H1 (cell line): ENCODE measurements at regions not wholly inside any gene's neighbourhood (a gene's known extent, or its start where the extent isn't known, plus 50 kb on each side); places are given as distances from the start of the nearest gene placed in this dataset.

Source experiments
- CTCF ChIA-PET: fragments of 300-600 bp; sonication (Branson Sonifier 250); formaldehyde crosslinking; loops from one replicate; lab custom pipeline; 2021; ENCODE audit not compliant: partially characterized antibody; lab: Charles Lee
- POLR2A ChIA-PET: fragments of 300-600 bp; sonication (Branson Sonifier 250); formaldehyde crosslinking; loops from one replicate; lab custom pipeline; 2021; ENCODE audit warnings: inconsistent platforms; ENCODE audit not compliant: partially characterized antibody; lab: Charles Lee
- DNase-seq, 2 experiments: peaks; one replicate each; pipeline versions ENCODE4 v3.0.0 to v3.0.0-alpha.2; 2010 to 2022; ENCODE audit warnings: low spot score in 2 of 2, low read depth in 1 of 2, mixed read lengths in 1 of 2
- FAIRE-seq: peaks from 2 replicates; lab custom pipeline; 2011; peaks lifted over from hg19 to GRCh38; lab: Jason Lieb, UNC
- H2AFZ ChIP-seq: 2 replicates; pipeline ENCODE4 v1.8.1; 2012; ENCODE audit warnings: low read length, inconsistent platforms
- H2AK5ac ChIP-seq: 2 replicates; pipeline ENCODE4 v1.6.1; 2013; ENCODE audit warnings: low read depth, low read length
- H2BK120ac ChIP-seq: replicated peaks from 2 replicates; pipeline ENCODE3; 2013; ENCODE audit warnings: low read depth, low read length, inconsistent platforms
- H2BK12ac ChIP-seq: 2 replicates; pipeline ENCODE4 v1.6.1; 2013; ENCODE audit warnings: low read depth, low read length
- H2BK15ac ChIP-seq: 2 replicates; pipeline ENCODE4 v1.6.1; 2013; ENCODE audit warnings: low read length
- H2BK20ac ChIP-seq: 2 replicates; pipeline ENCODE4 v1.6.1; 2013; ENCODE audit warnings: low read length
- H2BK5ac ChIP-seq: 2 replicates; pipeline ENCODE4 v1.6.1; 2013; ENCODE audit warnings: low read depth, low read length
- H3K14ac ChIP-seq: 2 replicates; pipeline ENCODE4 v1.6.1; 2013; ENCODE audit warnings: inconsistent platforms; ENCODE audit not compliant: insufficient read length
- H3K18ac ChIP-seq: 2 replicates; pipeline ENCODE4 v1.6.1; 2013; ENCODE audit warnings: low read length; ENCODE audit errors: extremely low read depth
- H3K23ac ChIP-seq: 2 replicates; pipeline ENCODE4 v1.6.1; 2013; ENCODE audit warnings: inconsistent platforms; ENCODE audit not compliant: insufficient read length
- H3K23me2 ChIP-seq: 2 replicates; pipeline ENCODE4 v1.6.1; 2013; ENCODE audit warnings: low read depth, low read length
- H3K27ac ChIP-seq: 2 replicates; pipeline ENCODE4 v1.6.1; 2011; ENCODE audit warnings: low read depth, low read length, inconsistent platforms
- H3K27me3 ChIP-seq, 4 experiments: replicated peaks in 1 of 4; 1 replicate in 1 of 4; 2 replicates in 3 of 4; pipeline versions ENCODE4 v1.6.1 to v1.8.1; 2011 to 2013; ENCODE audit warnings: low read length in 3 of 4, mild to moderate bottlenecking in 3 of 4, inconsistent platforms in 2 of 4, mixed read lengths in 2 of 4, moderate library complexity in 1 of 4; ENCODE audit not compliant: control insufficient read depth in 3 of 4, insufficient read depth in 3 of 4; ENCODE audit errors: extremely low read depth in 1 of 4
- H3K36me3 ChIP-seq, 4 experiments: 2 replicates each; pipeline versions ENCODE4 v1.6.1 to v1.8.1; 2011 to 2013; ENCODE audit warnings: mild to moderate bottlenecking in 4 of 4, low read length in 3 of 4, moderate library complexity in 2 of 4, control low read depth in 1 of 4, inconsistent platforms in 1 of 4; ENCODE audit not compliant: insufficient read depth in 4 of 4, control insufficient read depth in 2 of 4
- H3K4ac ChIP-seq: replicated peaks from 2 replicates; pipeline ENCODE3; 2013; ENCODE audit warnings: low read length, low read depth, mixed read lengths, inconsistent platforms; ENCODE audit not compliant: insufficient read length
- H3K4me1 ChIP-seq, 4 experiments: replicated peaks in 1 of 4; 1 replicate in 1 of 4; 2 replicates in 3 of 4; pipeline versions ENCODE4 v1.6.1 to v1.8.1; 2011 to 2013; ENCODE audit warnings: low read length in 3 of 4, inconsistent platforms in 2 of 4, mixed read lengths in 1 of 4; ENCODE audit not compliant: insufficient read depth in 4 of 4, control insufficient read depth in 3 of 4
- H3K4me2 ChIP-seq, 2 experiments: 2 replicates each; pipeline versions ENCODE4 v1.6.1 to v1.8.1; 2011 to 2013; ENCODE audit warnings: low read depth in 2 of 2, low read length in 2 of 2, control low read depth in 1 of 2, inconsistent platforms in 1 of 2, mild to moderate bottlenecking in 1 of 2; ENCODE audit not compliant: insufficient read depth in 1 of 2
- H3K4me3 ChIP-seq, 4 experiments: fragments of 200-600, 300-600 bp in 1 of 4; sonication (generic), shearing (Covaris generic), sonication (Bioruptor Twin) in 1 of 4; 2 replicates each; pipeline versions ENCODE4 v1.5.1 to v1.8.1; 2011 to 2016; ENCODE audit warnings: low read length in 4 of 4, low read depth in 3 of 4, control low read depth in 2 of 4, inconsistent platforms in 2 of 4, mild to moderate bottlenecking in 2 of 4, mixed read lengths in 1 of 4, moderate library complexity in 1 of 4; ENCODE audit not compliant: insufficient read depth in 2 of 4; ENCODE audit errors: extremely low read depth in 1 of 4
- H3K56ac ChIP-seq: replicated peaks from 2 replicates; pipeline ENCODE3; 2013; ENCODE audit warnings: low read depth, mild to moderate bottlenecking, mixed read lengths, low read length, inconsistent platforms; ENCODE audit not compliant: insufficient read length
- H3K79me1 ChIP-seq: 2 replicates; pipeline ENCODE4 v1.6.1; 2013; ENCODE audit warnings: low read depth, low read length, control low read depth
- H3K79me2 ChIP-seq, 2 experiments: 2 replicates each; pipeline versions ENCODE4 v1.6.1 to v1.8.1; 2012 to 2013; ENCODE audit warnings: low read length in 2 of 2, mild to moderate bottlenecking in 2 of 2, inconsistent platforms in 1 of 2; ENCODE audit not compliant: insufficient read depth in 2 of 2, control insufficient read depth in 1 of 2
- H3K9ac ChIP-seq, 4 experiments: replicated peaks in 1 of 4; 1 replicate in 1 of 4; 2 replicates in 3 of 4; pipeline versions ENCODE4 v1.6.1 to v1.8.1; 2011 to 2013; ENCODE audit warnings: low read depth in 3 of 4, low read length in 3 of 4, control low read depth in 2 of 4, mild to moderate bottlenecking in 2 of 4, moderate library complexity in 2 of 4, inconsistent platforms in 1 of 4; ENCODE audit errors: extremely low read depth in 1 of 4
- H3K9me3 ChIP-seq, 2 experiments: 2 replicates each; pipeline versions ENCODE4 v1.6.1 to v1.8.1; 2012 to 2013; ENCODE audit warnings: mild to moderate bottlenecking in 2 of 2, moderate library complexity in 2 of 2, control low read depth in 1 of 2, inconsistent platforms in 1 of 2, low read depth in 1 of 2, low read length in 1 of 2, mixed read lengths in 1 of 2; ENCODE audit not compliant: insufficient read depth in 2 of 2
- H4K20me1 ChIP-seq, 2 experiments: replicated peaks in 1 of 2; 2 replicates each; pipeline versions ENCODE3 to v1.8.1; 2011 to 2013; ENCODE audit warnings: inconsistent platforms in 2 of 2, low read length in 2 of 2, mild to moderate bottlenecking in 1 of 2; ENCODE audit not compliant: insufficient read depth in 2 of 2, control insufficient read depth in 1 of 2
- H4K5ac ChIP-seq: 2 replicates; pipeline ENCODE4 v1.6.1; 2013; ENCODE audit warnings: low read length, low read depth, mixed read lengths, inconsistent platforms; ENCODE audit not compliant: insufficient read length
- H4K8ac ChIP-seq: 2 replicates; pipeline ENCODE4 v1.8.0; 2013; ENCODE audit warnings: mild to moderate bottlenecking, moderate library complexity, low read length, inconsistent platforms; ENCODE audit not compliant: insufficient read depth; ENCODE audit errors: extremely low read depth
- H4K91ac ChIP-seq: replicated peaks from 2 replicates; pipeline ENCODE3; 2013; ENCODE audit warnings: low read length, mixed read lengths, inconsistent platforms; ENCODE audit not compliant: insufficient read length
- CTCF ChIP-seq, 3 experiments: IDR thresholded peaks; 1 replicate in 2 of 3; 2 replicates in 1 of 3; pipeline versions ENCODE4 v1.5.1 to v1.6.1; 2011; ENCODE audit warnings: low read length in 3 of 3, mild to moderate bottlenecking in 3 of 3, inconsistent platforms in 2 of 3, low read depth in 1 of 3, moderate library complexity in 1 of 3; ENCODE audit not compliant: insufficient read depth in 1 of 3; ENCODE audit errors: control extremely low read depth in 1 of 3
- RAD21 ChIP-seq, 2 experiments: IDR thresholded peaks in 1 of 2; conservative IDR thresholded peaks in 1 of 2; 2 replicates each; pipeline ENCODE4 v1.6.1; 2011; ENCODE audit warnings: low read depth in 2 of 2, low read length in 2 of 2, improper control_type of control experiment in 1 of 2, inconsistent platforms in 1 of 2, mild to moderate bottlenecking in 1 of 2, moderate library complexity in 1 of 2
- RXRA ChIP-seq: IDR thresholded peaks from 2 replicates; pipeline ENCODE4 v1.6.1; 2011; ENCODE audit warnings: low read depth, mild to moderate bottlenecking, low read length, moderate library complexity; ENCODE audit not compliant: insufficient read depth
- WGBS, 2 experiments: shearing (Covaris generic) in 1 of 2; methylation state at CpG; one replicate each; pipeline versions ENCODE4 v1.1.6 to v1.1.7; 2013 to 2015; ENCODE audit warnings: low lambda C conversion rate in 2 of 2, mixed read lengths in 2 of 2, inconsistent platforms in 1 of 2, low coverage in 1 of 2, missing lambda C conversion rate in 1 of 2; ENCODE audit not compliant: insufficient replicate concordance in 2 of 2, insufficient coverage in 1 of 2, insufficient read length in 1 of 2; ENCODE audit errors: extremely low coverage in 1 of 2, missing lambda C conversion rate in 1 of 2; 5-methylcytosine and 5-hydroxymethylcytosine counted together

GRCh38 chr3:167913219-167913835 lies 177.8 kb downstream of the SERPINI1 start:
- Histone ChIP-seq H3K79me2 (no peaks in the 10 kb centered on the region), H3K27ac (no peak overlapping the region), H3K36me3 (no peaks in the 10 kb centered on the region), H3K18ac (no peak overlapping the region), H3K23ac (no peak overlapping the region), H3K4me1 (no peaks in the 10 kb centered on the region), H2AFZ (no peak overlapping the region), H2BK5ac (no peak overlapping the region), H3K56ac (no peak overlapping the region), H2BK20ac (no peak overlapping the region), H4K20me1 (no peaks in the 10 kb centered on the region), H3K23me2 (no peaks in the 10 kb centered on the region), H3K9me3 (no peaks in the 10 kb centered on the region), H4K91ac (no peak overlapping the region), H2BK15ac (no peak overlapping the region), H3K4ac (no peak overlapping the region), H4K8ac (no peak overlapping the region), H3K14ac (no peak overlapping the region), H3K9ac (no peak overlapping the region), H3K4me2 (no peak overlapping the region), H4K5ac (no peak overlapping the region), H3K79me1 (no peaks in the 10 kb centered on the region), H2BK12ac (no peak overlapping the region), H2BK120ac (no peak overlapping the region), H3K4me3 (no peak overlapping the region), H2AK5ac (no peak overlapping the region), H3K27me3 (no peaks in the 10 kb centered on the region)
- POLR2A ChIA-PET: interaction anchor here (0.7 kb wide), 1 partner anchor 96 kb away, joined by 4 read pairs; no protein-coding TSS in a partner anchor
- CTCF ChIA-PET: interaction anchor here (0.6 to 2.0 kb wide), 12 partner anchors 9 to 1220 kb away, joined by 3 to 10 read pairs (median 4); no protein-coding TSS in a partner anchor
- peak; percentile 18 to 57 (median 34); a peak in 3 of 4 replicates for TF ChIP-seq CTCF (IDR thresholded peaks at IDR 0.05; ENCODE audit: control extremely low read depth in 1 of 3, insufficient read depth in 1 of 3, low read depth in 1 of 3, low read length in 3 of 3)
- peak; percentile 31 to 49; a peak in 3 of 4 replicates for TF ChIP-seq RAD21 (IDR thresholded peaks at IDR 0.05 in 1 of 2, conservative IDR thresholded peaks at IDR 0.05 in 1 of 2; ENCODE audit: low read depth in 2 of 2, low read length in 2 of 2)
- no peak for TF ChIP-seq RXRA
- peak; percentile 97 for FAIRE-seq
- DNase-seq: no peak
- WGBS, 2 experiments: 76% methylated on average over 4 of the region's 4 CpGs; no CpG with 5 or more reads in 1 of the 2 experiments
